Endodermal cell (in vitro differentiated cells): ENCODE measurements at regions not wholly inside any gene's neighbourhood (a gene's known extent, or its start where the extent isn't known, plus 50 kb on each side); places are given as distances from the start of the nearest gene placed in this dataset.

Experiments used
- DNase-seq: peaks from one replicate; pipeline ENCODE4 v3.0.0-alpha.2; 2017
- H3K27ac ChIP-seq: 2 replicates; pipeline ENCODE4 v1.5.1; 2013; ENCODE audit warnings: mild to moderate bottlenecking, low read depth, low read length, moderate library complexity
- H3K27me3 ChIP-seq: 2 replicates; pipeline ENCODE4 v1.6.1; 2013; ENCODE audit warnings: mild to moderate bottlenecking, low read length, moderate library complexity; ENCODE audit not compliant: insufficient read depth, control insufficient read depth, poor library complexity, severe bottlenecking
- H3K36me3 ChIP-seq: 2 replicates; pipeline ENCODE4 v1.7.0; 2013; ENCODE audit warnings: mild to moderate bottlenecking, low read length, moderate library complexity; ENCODE audit not compliant: control insufficient read depth, insufficient read depth
- H3K4me1 ChIP-seq: one replicate; pipeline ENCODE4 v1.7.0; 2013; ENCODE audit warnings: low read length; ENCODE audit not compliant: control insufficient read depth, insufficient read depth
- H3K4me3 ChIP-seq: 2 replicates; pipeline ENCODE4 v1.5.1; 2013; ENCODE audit warnings: mild to moderate bottlenecking, low read length, moderate library complexity
- H3K9ac ChIP-seq: 2 replicates; pipeline ENCODE4 v1.6.1; 2013; ENCODE audit warnings: mild to moderate bottlenecking, low read length, moderate library complexity; ENCODE audit not compliant: poor library complexity, severe bottlenecking; ENCODE audit errors: extremely low read depth
- H3K9me3 ChIP-seq: 2 replicates; pipeline ENCODE4 v1.6.1; 2013; ENCODE audit warnings: mild to moderate bottlenecking, low read length, moderate library complexity; ENCODE audit not compliant: control insufficient read depth
- H3K27ac Mint-ChIP-seq: 2 replicates; pipeline ENCODE4 v1.8.0; 2020; ENCODE audit warnings: mixed read lengths
- H3K27me3 Mint-ChIP-seq: 2 replicates; pipeline ENCODE4 v1.8.0; 2021; ENCODE audit warnings: mild to moderate bottlenecking, mixed read lengths; ENCODE audit not compliant: insufficient read depth
- H3K36me3 Mint-ChIP-seq: 2 replicates; pipeline ENCODE4 v1.8.0; 2020; ENCODE audit warnings: low read depth, mixed read lengths
- H3K4me1 Mint-ChIP-seq: 2 replicates; pipeline ENCODE4 v1.8.0; 2020; ENCODE audit warnings: mixed read lengths
- H3K4me3 Mint-ChIP-seq: 2 replicates; pipeline ENCODE4 v1.8.0; 2020; ENCODE audit warnings: mild to moderate bottlenecking, moderate library complexity, mixed read lengths
- H3K9me3 Mint-ChIP-seq: 2 replicates; pipeline ENCODE4 v1.8.0; 2020; ENCODE audit warnings: mild to moderate bottlenecking, mixed read lengths
- WGBS, 2 experiments: methylation state at CpG; one replicate each; pipeline versions ENCODE4 v1.1.5 to v1.1.7; 2013; ENCODE audit warnings: missing lambda C conversion rate in 2 of 2, mixed read lengths in 1 of 2; ENCODE audit not compliant: insufficient coverage in 1 of 2, insufficient read length in 1 of 2; 5-methylcytosine and 5-hydroxymethylcytosine counted together
- TF ChIP-seq, protein P1 (sequence below): fragments of 200-600 bp; sonication (generic); conservative IDR thresholded peaks from 2 replicates; pipeline ENCODE4 v1.5.0; 2021; ENCODE audit warnings: antibody characterized with exemption, mild to moderate bottlenecking

DNA sequence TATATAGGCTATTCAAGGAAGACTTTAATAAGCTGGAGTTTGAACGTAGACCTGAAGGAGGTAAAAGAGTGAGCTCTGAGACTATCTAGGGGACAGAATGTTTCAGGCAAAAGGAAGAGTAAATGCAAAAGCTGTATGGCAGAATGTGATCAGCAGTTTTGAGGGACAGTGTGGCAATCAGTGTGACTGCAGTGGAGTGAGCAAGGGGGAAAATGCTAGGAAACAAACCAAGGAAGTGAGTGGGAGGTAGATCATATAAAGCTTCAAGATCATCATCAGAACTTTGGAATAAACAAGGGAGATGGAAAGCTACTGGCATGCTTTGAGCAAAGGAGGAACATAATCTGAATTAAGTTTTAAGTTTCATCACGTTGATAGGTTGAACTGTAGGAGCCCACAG, 67.5 kb upstream of the BTG1 start:
- H3K27ac Mint-ChIP-seq, result no peak overlapping the region

DNA sequence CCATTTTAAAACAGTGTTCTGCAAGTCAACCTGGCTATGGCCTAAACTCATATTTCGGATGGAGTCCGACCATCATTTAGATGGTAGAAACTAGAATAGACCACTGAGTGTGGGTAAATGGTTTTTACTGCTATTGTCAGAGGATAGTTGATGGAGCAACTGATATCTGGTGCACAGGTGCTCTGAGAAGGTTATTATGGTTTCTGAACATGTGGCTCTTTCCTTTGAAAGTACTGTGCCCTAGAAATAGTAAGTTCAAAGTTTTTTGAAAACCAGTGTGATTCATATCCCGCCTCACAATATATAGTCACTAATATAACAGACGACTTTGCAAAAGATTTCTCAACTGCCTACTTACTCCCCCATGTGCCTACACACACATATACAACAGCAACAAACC, 64.4 kb upstream of the BTG1 start:
- TF ChIP-seq, protein P1, sequence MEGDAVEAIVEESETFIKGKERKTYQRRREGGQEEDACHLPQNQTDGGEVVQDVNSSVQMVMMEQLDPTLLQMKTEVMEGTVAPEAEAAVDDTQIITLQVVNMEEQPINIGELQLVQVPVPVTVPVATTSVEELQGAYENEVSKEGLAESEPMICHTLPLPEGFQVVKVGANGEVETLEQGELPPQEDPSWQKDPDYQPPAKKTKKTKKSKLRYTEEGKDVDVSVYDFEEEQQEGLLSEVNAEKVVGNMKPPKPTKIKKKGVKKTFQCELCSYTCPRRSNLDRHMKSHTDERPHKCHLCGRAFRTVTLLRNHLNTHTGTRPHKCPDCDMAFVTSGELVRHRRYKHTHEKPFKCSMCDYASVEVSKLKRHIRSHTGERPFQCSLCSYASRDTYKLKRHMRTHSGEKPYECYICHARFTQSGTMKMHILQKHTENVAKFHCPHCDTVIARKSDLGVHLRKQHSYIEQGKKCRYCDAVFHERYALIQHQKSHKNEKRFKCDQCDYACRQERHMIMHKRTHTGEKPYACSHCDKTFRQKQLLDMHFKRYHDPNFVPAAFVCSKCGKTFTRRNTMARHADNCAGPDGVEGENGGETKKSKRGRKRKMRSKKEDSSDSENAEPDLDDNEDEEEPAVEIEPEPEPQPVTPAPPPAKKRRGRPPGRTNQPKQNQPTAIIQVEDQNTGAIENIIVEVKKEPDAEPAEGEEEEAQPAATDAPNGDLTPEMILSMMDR, result no peak
- Histone ChIP-seq H3K4me1 (no peaks in the 10 kb centered on the region), H3K9me3 (no peaks in the 10 kb centered on the region), H3K4me3 (no peak overlapping the region), H3K36me3 (no peaks in the 10 kb centered on the region), H3K9ac (no peak overlapping the region), H3K27me3 (no peaks in the 10 kb centered on the region), H3K27ac (no peak overlapping the region)
- H3K27me3 Mint-ChIP-seq, result no peaks in the 10 kb centered on the region
- peaks cover 8% of the 10 kb centered on the region for H3K4me1 Mint-ChIP-seq
- no peak overlapping the region for H3K4me3 Mint-ChIP-seq
- H3K36me3 Mint-ChIP-seq, result peaks cover 2% of the 10 kb centered on the region
- peaks cover 3% of the 10 kb centered on the region for H3K9me3 Mint-ChIP-seq
- no peak overlapping the region for H3K27ac Mint-ChIP-seq
- 93 to 100% methylated on average over 2 to 4 of the region's 4 CpGs for WGBS, 2 experiments
- no peak for DNase-seq

More for the DNA sequence above, 67.5 kb upstream of the BTG1 start:
- Histone ChIP-seq H3K4me3 (no peak overlapping the region), H3K9ac (no peak overlapping the region), H3K36me3 (no peaks in the 10 kb centered on the region), H3K4me1 (no peaks in the 10 kb centered on the region), H3K9me3 (no peaks in the 10 kb centered on the region), H3K27me3 (no peaks in the 10 kb centered on the region), H3K27ac (no peak overlapping the region)
- DNase-seq, result no peak
- Mint-ChIP-seq H3K4me1 (peaks cover 8% of the 10 kb centered on the region), H3K9me3 (peaks cover 3% of the 10 kb centered on the region), H3K27me3 (no peaks in the 10 kb centered on the region), H3K4me3 (no peak overlapping the region), H3K36me3 (peaks cover 2% of the 10 kb centered on the region)
- 93% methylated on average over 2 of the region's 2 CpGs for WGBS, 2 experiments
- TF ChIP-seq, protein P1, result no peak

DNA sequence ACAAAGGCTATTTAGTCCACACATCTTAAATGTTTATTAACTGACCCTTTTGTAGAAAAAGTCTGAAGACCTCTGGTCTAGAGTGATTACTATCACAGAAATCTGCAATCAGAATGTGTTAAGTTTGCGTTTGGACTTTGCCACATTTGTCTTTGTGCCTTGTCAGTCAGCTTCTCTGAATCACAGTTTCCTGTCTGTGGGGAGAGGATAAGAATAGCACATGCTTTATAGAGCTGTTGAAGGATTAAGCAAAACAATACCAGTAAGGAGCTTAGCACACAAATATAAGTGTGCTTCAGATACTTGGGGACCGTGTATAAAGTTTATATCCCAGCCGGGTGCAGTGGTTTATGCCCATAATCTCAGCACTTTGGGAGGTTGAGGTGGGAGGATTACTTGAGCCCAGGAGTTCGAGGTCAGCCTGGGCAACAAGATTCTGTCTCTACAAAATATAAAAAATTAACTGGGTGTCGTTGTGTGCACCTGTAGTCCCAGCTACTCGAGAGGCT, 63.0 kb upstream of the BTG1 start:
- no peaks in the 10 kb centered on the region for H3K4me1 ChIP-seq
- Mint-ChIP-seq H3K4me3 (no peak overlapping the region), H3K4me1 (peaks cover 8% of the 10 kb centered on the region), H3K27ac (no peak overlapping the region), H3K27me3 (no peaks in the 10 kb centered on the region), H3K9me3 (peaks cover 3% of the 10 kb centered on the region), H3K36me3 (peaks cover 2% of the 10 kb centered on the region)
- no peaks in the 10 kb centered on the region for H3K27me3 ChIP-seq
- H3K9ac ChIP-seq, result no peak overlapping the region
- TF ChIP-seq, protein P1, result no peak
- H3K4me3 ChIP-seq, result no peak overlapping the region
- no peak overlapping the region for H3K27ac ChIP-seq
- no peaks in the 10 kb centered on the region for H3K9me3 ChIP-seq
- DNase-seq, result no peak
- no peaks in the 10 kb centered on the region for H3K36me3 ChIP-seq
- WGBS, 2 experiments, result 72 to 83% methylated on average over 3 to 6 of the region's 6 CpGs
